ENCODE measurements at regions not wholly inside any gene's neighbourhood (a gene's known extent, or its start where the extent isn't known, plus 50 kb on each side); places are given as distances from the start of the nearest gene placed in this dataset.
"Not testable (repeated sequence)": the region's sequence is repeated elsewhere in the genome, so short reads cannot be mapped to it uniquely, and the experiment has no call there.

- no peak for DNase-seq (ENCODE audit: low spot score)
Measured at GRCh38 chr15:29511663-29512062, 242.0 kb upstream of the NSMCE3 start.

GRCh38 chr15:29505535-29505934 lies 235.9 kb upstream of the NSMCE3 start:
- not testable (repeated sequence) for DNase-seq (ENCODE audit: low spot score)

GRCh38 chr15:29490747-29491471 lies 221.3 kb upstream of the NSMCE3 start:
- no peak for DNase-seq (ENCODE audit: low spot score)

- no peak for DNase-seq (ENCODE audit: low spot score)
Measured at GRCh38 chr15:29480949-29481348, 211.3 kb upstream of the NSMCE3 start.

- no peak for DNase-seq (ENCODE audit: low spot score)
Measured at GRCh38 chr15:29480278-29480677, 210.7 kb upstream of the NSMCE3 start.

GRCh38 chr15:29477256-29477655 lies 207.6 kb upstream of the NSMCE3 start:
- DNase-seq (ENCODE audit: low spot score), result no peak

GRCh38 chr15:29476503-29477080 lies 207.0 kb upstream of the NSMCE3 start:
- DNase-seq (ENCODE audit: low spot score), result no peak

GRCh38 chr15:29475096-29475495 lies 205.5 kb upstream of the NSMCE3 start:
- DNase-seq (ENCODE audit: low spot score), result no peak

- no peak for DNase-seq (ENCODE audit: low spot score)
Measured at GRCh38 chr15:29473621-29474105, 204.0 kb upstream of the NSMCE3 start.

- DNase-seq (ENCODE audit: low spot score), result no peak
Measured at GRCh38 chr15:29472901-29473445, 203.4 kb upstream of the NSMCE3 start.

- DNase-seq (ENCODE audit: low spot score), result no peak
Measured at GRCh38 chr15:29471757-29472156, 202.1 kb upstream of the NSMCE3 start.

- no peak for DNase-seq (ENCODE audit: low spot score)
Measured at GRCh38 chr15:29471306-29471705, 201.7 kb upstream of the NSMCE3 start.

- no peak for DNase-seq (ENCODE audit: low spot score)
Measured at GRCh38 chr15:29470794-29471193, 201.2 kb upstream of the NSMCE3 start.

GRCh38 chr15:29470311-29470710 lies 200.7 kb upstream of the NSMCE3 start:
- DNase-seq (ENCODE audit: low spot score), result no peak

- DNase-seq (ENCODE audit: low spot score), result no peak
Measured at GRCh38 chr15:29468899-29469298, 199.3 kb upstream of the NSMCE3 start.

- DNase-seq (ENCODE audit: low spot score), result no peak
Measured at GRCh38 chr15:29467091-29467490, 197.5 kb upstream of the NSMCE3 start.

GRCh38 chr15:29466292-29466691 lies 196.7 kb upstream of the NSMCE3 start:
- no peak for DNase-seq (ENCODE audit: low spot score)

GRCh38 chr15:29465816-29466215 lies 196.2 kb upstream of the NSMCE3 start:
- DNase-seq (ENCODE audit: low spot score), result no peak

GRCh38 chr15:29465196-29465595 lies 195.6 kb upstream of the NSMCE3 start:
- DNase-seq (ENCODE audit: low spot score), result no peak

GRCh38 chr15:29461877-29462276 lies 192.3 kb upstream of the NSMCE3 start:
- DNase-seq (ENCODE audit: low spot score), result no peak

GRCh38 chr15:29458361-29458760 lies 188.7 kb upstream of the NSMCE3 start:
- no peak for DNase-seq (ENCODE audit: low spot score)

GRCh38 chr15:29457729-29458128 lies 188.1 kb upstream of the NSMCE3 start:
- DNase-seq (ENCODE audit: low spot score), result no peak

- DNase-seq (ENCODE audit: low spot score), result no peak
Measured at GRCh38 chr15:29456964-29457363, 187.3 kb upstream of the NSMCE3 start.

GRCh38 chr15:29456255-29456654 lies 186.6 kb upstream of the NSMCE3 start:
- DNase-seq (ENCODE audit: low spot score), result no peak
